Liver (tissue), 8 donors: ENCODE measurements at regions not wholly inside any gene's neighbourhood (a gene's known extent, or its start where the extent isn't known, plus 50 kb on each side); places are given as distances from the start of the nearest gene placed in this dataset.
A peak's percentile ranks its signal among the peaks of the same experiment; 100 is the strongest.

Source experiments
- DNase-seq: peaks from one replicate; pipeline ENCODE4 v3.0.0-alpha.2; 2017; ENCODE audit warnings: low spot score
- H3K27ac ChIP-seq, 2 donors: one replicate each; pipeline ENCODE4 v1.7.0; 2013; ENCODE audit warnings: inconsistent platforms in 2 of 2, low read length in 2 of 2, control low read depth in 1 of 2, low read depth in 1 of 2, mild to moderate bottlenecking in 1 of 2
- H3K27me3 ChIP-seq, 4 donors: one replicate each; pipeline versions ENCODE4 v1.6.1 to v1.7.0; 2013; ENCODE audit warnings: low read length in 3 of 4, inconsistent platforms in 1 of 4, mild to moderate bottlenecking in 1 of 4, moderate library complexity in 1 of 4; ENCODE audit not compliant: control insufficient read depth in 4 of 4, insufficient read depth in 4 of 4
- H3K36me3 ChIP-seq, 4 donors: one replicate each; pipeline versions ENCODE4 v1.6.1 to v1.7.0; 2013; ENCODE audit warnings: low read length in 3 of 4, mild to moderate bottlenecking in 3 of 4, low read depth in 1 of 4, moderate library complexity in 1 of 4; ENCODE audit not compliant: control insufficient read depth in 4 of 4, insufficient read depth in 3 of 4
- H3K4me1 ChIP-seq, 4 donors: one replicate each; pipeline versions ENCODE4 v1.6.1 to v1.7.0; 2013; ENCODE audit warnings: low read length in 3 of 4, mild to moderate bottlenecking in 3 of 4, moderate library complexity in 1 of 4; ENCODE audit not compliant: control insufficient read depth in 4 of 4, insufficient read depth in 4 of 4
- H3K4me3 ChIP-seq, 3 donors: one replicate each; pipeline versions ENCODE4 v1.6.1 to v1.7.0; 2013; ENCODE audit warnings: low read length in 3 of 3, control low read depth in 1 of 3, low read depth in 1 of 3, mild to moderate bottlenecking in 1 of 3
- H3K9ac ChIP-seq, 2 donors: one replicate each; pipeline ENCODE4 v1.7.0; 2013; ENCODE audit warnings: low read length in 2 of 2, mild to moderate bottlenecking in 2 of 2, moderate library complexity in 2 of 2, control low read depth in 1 of 2, low read depth in 1 of 2
- H3K9me3 ChIP-seq, 4 donors: one replicate each; pipeline versions ENCODE4 v1.6.1 to v1.7.0; 2013; ENCODE audit warnings: low read length in 3 of 4; ENCODE audit not compliant: control insufficient read depth in 4 of 4
- EGR1 ChIP-seq, 2 donors: IDR thresholded peaks; 2 replicates each; pipeline ENCODE4 v1.6.1; 2016 to 2018; ENCODE audit warnings: antibody characterized with exemption in 2 of 2, low read depth in 2 of 2
- FOXA1 ChIP-seq: IDR thresholded peaks from 2 replicates; pipeline ENCODE4 v1.6.1; 2016; ENCODE audit warnings: antibody characterized with exemption
- FOXA2 ChIP-seq: IDR thresholded peaks from 2 replicates; pipeline ENCODE4 v1.6.1; 2016; ENCODE audit warnings: antibody characterized with exemption
- GABPA ChIP-seq, 2 donors: IDR thresholded peaks in 1 of 2; conservative IDR thresholded peaks in 1 of 2; 2 replicates each; pipeline ENCODE4 v1.6.1; 2016; ENCODE audit warnings: antibody characterized with exemption in 2 of 2, mild to moderate bottlenecking in 1 of 2, moderate library complexity in 1 of 2
- HNF4A ChIP-seq, 2 donors: conservative IDR thresholded peaks; 2 replicates each; pipeline ENCODE4 v1.6.1; 2016; ENCODE audit warnings: antibody characterized with exemption in 2 of 2, mild to moderate bottlenecking in 2 of 2
- HNF4G ChIP-seq: IDR thresholded peaks from 2 replicates; pipeline ENCODE4 v1.6.1; 2016; ENCODE audit warnings: antibody characterized with exemption
- JUND ChIP-seq, 2 donors: IDR thresholded peaks; 2 replicates each; pipeline ENCODE4 v1.6.1; 2016; ENCODE audit warnings: antibody characterized with exemption in 2 of 2
- NR2F2 ChIP-seq: IDR thresholded peaks from 2 replicates; pipeline ENCODE4 v1.6.1; 2016; ENCODE audit warnings: antibody characterized with exemption
- RAD21 ChIP-seq, 2 donors: IDR thresholded peaks; 2 replicates each; pipeline ENCODE4 v1.6.1; 2016; ENCODE audit warnings: antibody characterized with exemption in 2 of 2, mild to moderate bottlenecking in 2 of 2
- RXRA ChIP-seq, 2 donors: IDR thresholded peaks; 2 replicates each; pipeline ENCODE4 v1.6.1; 2017 to 2018; ENCODE audit warnings: antibody characterized with exemption in 2 of 2, mild to moderate bottlenecking in 1 of 2
- SP1 ChIP-seq: IDR thresholded peaks from 2 replicates; pipeline ENCODE4 v1.6.1; 2018; ENCODE audit warnings: antibody characterized with exemption, mild to moderate bottlenecking
- TAF1 ChIP-seq: conservative IDR thresholded peaks from 2 replicates; pipeline ENCODE4 v1.6.1; 2016; ENCODE audit warnings: antibody characterized with exemption, mild to moderate bottlenecking
- YY1 ChIP-seq: IDR thresholded peaks from 2 replicates; pipeline ENCODE4 v1.6.1; 2016; ENCODE audit warnings: antibody characterized with exemption, mild to moderate bottlenecking
- WGBS: extraction: QIAGEN DNeasy Blood & Tissue Kit; methylation state at CpG from one replicate; pipeline ENCODE4 v1.1.7; 2013; 5-methylcytosine and 5-hydroxymethylcytosine counted together
- TF ChIP-seq, protein P1 (sequence below): IDR thresholded peaks from 2 replicates; pipeline ENCODE4 v1.6.1; 2016; ENCODE audit warnings: antibody characterized with exemption
- TF ChIP-seq, protein P2 (sequence below): fragments of 150-350 bp; IDR thresholded peaks from 2 replicates; pipeline ENCODE4 v1.5.1; 2017; ENCODE audit warnings: improper control_type of control experiment, low read depth, low read length; ENCODE audit not compliant: missing input control
- TF ChIP-seq, protein P3 (sequence below): IDR thresholded peaks from 2 replicates; pipeline ENCODE4 v1.6.1; 2016; ENCODE audit warnings: antibody characterized with exemption
- TF ChIP-seq, protein P4 (sequence below): IDR thresholded peaks from 2 replicates; pipeline ENCODE4 v1.6.1; 2016; ENCODE audit warnings: antibody characterized with exemption
- TF ChIP-seq, protein P5 (sequence below): IDR thresholded peaks from 2 replicates; pipeline ENCODE4 v1.6.1; 2016; ENCODE audit warnings: antibody characterized with exemption, mild to moderate bottlenecking
- donor health status: healthy.
- donor health status: healthy.
- donor health status: healthy.
- donor health status: healthy.
- donor health status: healthy.

DNA sequence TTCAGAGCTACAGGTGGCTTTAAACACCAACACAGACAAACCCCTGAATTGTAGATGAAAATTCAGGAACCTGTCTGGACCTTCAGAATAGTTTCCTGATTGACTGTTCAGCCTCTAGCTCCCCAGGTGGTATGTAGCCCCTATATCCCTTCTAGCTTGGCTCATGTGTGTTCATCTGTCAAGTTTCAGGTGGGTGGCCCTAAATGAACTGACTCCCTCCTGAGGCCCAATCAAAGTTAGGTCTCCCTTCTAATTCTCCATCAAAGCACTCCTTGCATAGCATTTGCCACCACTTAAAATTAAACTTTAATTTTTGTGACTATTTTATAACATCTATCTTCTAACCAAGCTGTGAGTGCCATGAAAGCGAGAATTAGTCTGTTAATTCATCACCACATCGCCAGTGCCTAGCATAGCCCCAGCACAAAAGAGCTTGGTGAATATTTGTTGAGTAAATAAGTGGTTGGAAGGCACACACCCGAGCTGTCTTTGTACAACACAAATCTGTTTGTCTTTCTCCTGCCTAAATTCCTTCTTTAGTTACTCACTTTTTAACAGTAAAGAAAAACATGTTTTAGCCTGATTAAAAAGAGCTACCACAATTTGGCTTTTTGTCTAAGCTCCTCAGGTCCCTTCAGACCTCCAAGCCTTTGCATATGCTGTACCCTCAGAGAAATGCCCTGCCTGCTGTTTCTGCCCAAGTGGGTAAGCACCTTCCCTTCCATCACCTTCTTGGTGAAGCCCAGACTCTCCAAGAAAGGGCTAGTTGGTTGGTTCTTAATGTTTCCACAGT is 138.1 kb upstream of the HMHB1 start:
- no peak overlapping the region for H3K27ac ChIP-seq
- 30% methylated on average over 3 of the region's 3 CpGs for WGBS
- no peak overlapping the region for H3K9ac ChIP-seq
- TF ChIP-seq YY1, result peak; percentile 14
- TF ChIP-seq, protein P1, sequence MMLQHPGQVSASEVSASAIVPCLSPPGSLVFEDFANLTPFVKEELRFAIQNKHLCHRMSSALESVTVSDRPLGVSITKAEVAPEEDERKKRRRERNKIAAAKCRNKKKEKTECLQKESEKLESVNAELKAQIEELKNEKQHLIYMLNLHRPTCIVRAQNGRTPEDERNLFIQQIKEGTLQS, result no peak
- peak in 1 of 2 donors; percentile 17 for TF ChIP-seq RXRA (IDR thresholded peaks at IDR 0.05)
- TF ChIP-seq, protein P2, sequence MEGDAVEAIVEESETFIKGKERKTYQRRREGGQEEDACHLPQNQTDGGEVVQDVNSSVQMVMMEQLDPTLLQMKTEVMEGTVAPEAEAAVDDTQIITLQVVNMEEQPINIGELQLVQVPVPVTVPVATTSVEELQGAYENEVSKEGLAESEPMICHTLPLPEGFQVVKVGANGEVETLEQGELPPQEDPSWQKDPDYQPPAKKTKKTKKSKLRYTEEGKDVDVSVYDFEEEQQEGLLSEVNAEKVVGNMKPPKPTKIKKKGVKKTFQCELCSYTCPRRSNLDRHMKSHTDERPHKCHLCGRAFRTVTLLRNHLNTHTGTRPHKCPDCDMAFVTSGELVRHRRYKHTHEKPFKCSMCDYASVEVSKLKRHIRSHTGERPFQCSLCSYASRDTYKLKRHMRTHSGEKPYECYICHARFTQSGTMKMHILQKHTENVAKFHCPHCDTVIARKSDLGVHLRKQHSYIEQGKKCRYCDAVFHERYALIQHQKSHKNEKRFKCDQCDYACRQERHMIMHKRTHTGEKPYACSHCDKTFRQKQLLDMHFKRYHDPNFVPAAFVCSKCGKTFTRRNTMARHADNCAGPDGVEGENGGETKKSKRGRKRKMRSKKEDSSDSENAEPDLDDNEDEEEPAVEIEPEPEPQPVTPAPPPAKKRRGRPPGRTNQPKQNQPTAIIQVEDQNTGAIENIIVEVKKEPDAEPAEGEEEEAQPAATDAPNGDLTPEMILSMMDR, result no peak
- TF ChIP-seq HNF4G, result no peak
- TF ChIP-seq, protein P3, sequence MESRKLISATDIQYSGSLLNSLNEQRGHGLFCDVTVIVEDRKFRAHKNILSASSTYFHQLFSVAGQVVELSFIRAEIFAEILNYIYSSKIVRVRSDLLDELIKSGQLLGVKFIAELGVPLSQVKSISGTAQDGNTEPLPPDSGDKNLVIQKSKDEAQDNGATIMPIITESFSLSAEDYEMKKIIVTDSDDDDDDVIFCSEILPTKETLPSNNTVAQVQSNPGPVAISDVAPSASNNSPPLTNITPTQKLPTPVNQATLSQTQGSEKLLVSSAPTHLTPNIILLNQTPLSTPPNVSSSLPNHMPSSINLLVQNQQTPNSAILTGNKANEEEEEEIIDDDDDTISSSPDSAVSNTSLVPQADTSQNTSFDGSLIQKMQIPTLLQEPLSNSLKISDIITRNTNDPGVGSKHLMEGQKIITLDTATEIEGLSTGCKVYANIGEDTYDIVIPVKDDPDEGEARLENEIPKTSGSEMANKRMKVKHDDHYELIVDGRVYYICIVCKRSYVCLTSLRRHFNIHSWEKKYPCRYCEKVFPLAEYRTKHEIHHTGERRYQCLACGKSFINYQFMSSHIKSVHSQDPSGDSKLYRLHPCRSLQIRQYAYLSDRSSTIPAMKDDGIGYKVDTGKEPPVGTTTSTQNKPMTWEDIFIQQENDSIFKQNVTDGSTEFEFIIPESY, result no peak
- peak; percentile 65 for TF ChIP-seq FOXA1
- peak; percentile 35 to 58 for TF ChIP-seq RAD21 (IDR thresholded peaks at IDR 0.05)
- TF ChIP-seq JUND (IDR thresholded peaks at IDR 0.05), result no peak
- TF ChIP-seq, protein P4, sequence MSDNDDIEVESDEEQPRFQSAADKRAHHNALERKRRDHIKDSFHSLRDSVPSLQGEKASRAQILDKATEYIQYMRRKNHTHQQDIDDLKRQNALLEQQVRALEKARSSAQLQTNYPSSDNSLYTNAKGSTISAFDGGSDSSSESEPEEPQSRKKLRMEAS, result no peak
- no peak for TF ChIP-seq SP1
- no peak for TF ChIP-seq GABPA (IDR thresholded peaks at IDR 0.05 in 1 of 2, conservative IDR thresholded peaks at IDR 0.05 in 1 of 2)
- no peak for TF ChIP-seq NR2F2
- TF ChIP-seq EGR1 (IDR thresholded peaks at IDR 0.05; ENCODE audit: low read depth in 2 of 2), result no peak
- no peak for TF ChIP-seq HNF4A (conservative IDR thresholded peaks at IDR 0.05)
- peak; percentile 82 for TF ChIP-seq FOXA2
- TF ChIP-seq, protein P5, sequence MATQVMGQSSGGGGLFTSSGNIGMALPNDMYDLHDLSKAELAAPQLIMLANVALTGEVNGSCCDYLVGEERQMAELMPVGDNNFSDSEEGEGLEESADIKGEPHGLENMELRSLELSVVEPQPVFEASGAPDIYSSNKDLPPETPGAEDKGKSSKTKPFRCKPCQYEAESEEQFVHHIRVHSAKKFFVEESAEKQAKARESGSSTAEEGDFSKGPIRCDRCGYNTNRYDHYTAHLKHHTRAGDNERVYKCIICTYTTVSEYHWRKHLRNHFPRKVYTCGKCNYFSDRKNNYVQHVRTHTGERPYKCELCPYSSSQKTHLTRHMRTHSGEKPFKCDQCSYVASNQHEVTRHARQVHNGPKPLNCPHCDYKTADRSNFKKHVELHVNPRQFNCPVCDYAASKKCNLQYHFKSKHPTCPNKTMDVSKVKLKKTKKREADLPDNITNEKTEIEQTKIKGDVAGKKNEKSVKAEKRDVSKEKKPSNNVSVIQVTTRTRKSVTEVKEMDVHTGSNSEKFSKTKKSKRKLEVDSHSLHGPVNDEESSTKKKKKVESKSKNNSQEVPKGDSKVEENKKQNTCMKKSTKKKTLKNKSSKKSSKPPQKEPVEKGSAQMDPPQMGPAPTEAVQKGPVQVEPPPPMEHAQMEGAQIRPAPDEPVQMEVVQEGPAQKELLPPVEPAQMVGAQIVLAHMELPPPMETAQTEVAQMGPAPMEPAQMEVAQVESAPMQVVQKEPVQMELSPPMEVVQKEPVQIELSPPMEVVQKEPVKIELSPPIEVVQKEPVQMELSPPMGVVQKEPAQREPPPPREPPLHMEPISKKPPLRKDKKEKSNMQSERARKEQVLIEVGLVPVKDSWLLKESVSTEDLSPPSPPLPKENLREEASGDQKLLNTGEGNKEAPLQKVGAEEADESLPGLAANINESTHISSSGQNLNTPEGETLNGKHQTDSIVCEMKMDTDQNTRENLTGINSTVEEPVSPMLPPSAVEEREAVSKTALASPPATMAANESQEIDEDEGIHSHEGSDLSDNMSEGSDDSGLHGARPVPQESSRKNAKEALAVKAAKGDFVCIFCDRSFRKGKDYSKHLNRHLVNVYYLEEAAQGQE, result no peak
- no peak for TF ChIP-seq TAF1
- H3K27me3 ChIP-seq, result no peaks in the 10 kb centered on the region
- no peaks in the 10 kb centered on the region for H3K36me3 ChIP-seq
- DNase-seq, result no peak
- no peak overlapping the region for H3K4me3 ChIP-seq
- H3K4me1 ChIP-seq, result peaks cover 1 to 9% (median 5%) of the 10 kb centered on the region in 4 donors
- peaks cover 0 to 2% (median 0%) of the 10 kb centered on the region in 4 donors for H3K9me3 ChIP-seq
